Gastrocnemius medialis (tissue), 4 donors: ENCODE measurements at regions not wholly inside any gene's neighbourhood (a gene's known extent, or its start where the extent isn't known, plus 50 kb on each side); places are given as distances from the start of the nearest gene placed in this dataset.

Experiments
- ATAC-seq, 2 donors: fragments of 150-250 bp; one replicate each; pipeline ENCODE4 v1.9.1; 2016
- DNase-seq, 2 donors: peaks; one replicate each; pipeline ENCODE4 v3.0.0-alpha.2; 2019
- H3K27ac ChIP-seq, 4 donors: fragments of 200-600 bp; sonication (generic); 1 replicate in 1 of 4; 2 replicates in 3 of 4; pipeline ENCODE4 v1.5.1; 2016 to 2018; ENCODE audit warnings: mild to moderate bottlenecking in 2 of 4, moderate library complexity in 1 of 4
- H3K27me3 ChIP-seq, 3 donors: fragments of 200-600 bp; sonication (generic) in 2 of 3; 1 replicate in 1 of 3; 2 replicates in 2 of 3; pipeline versions ENCODE4 v1.5.1 to v1.6.0; 2016 to 2019; ENCODE audit warnings: mild to moderate bottlenecking in 1 of 3, moderate library complexity in 1 of 3
- H3K36me3 ChIP-seq, 2 donors: fragments of 200-600 bp; sonication (generic) in 1 of 2; one replicate each; pipeline ENCODE4 v1.5.1; 2017 to 2018
- H3K4me1 ChIP-seq, 2 donors: fragments of 200-600 bp; sonication (generic) in 1 of 2; one replicate each; pipeline ENCODE4 v1.5.1; 2016 to 2017; ENCODE audit warnings: mild to moderate bottlenecking in 2 of 2
- H3K4me3 ChIP-seq, 4 donors: fragments of 200-600 bp; sonication (generic) in 3 of 4; 1 replicate in 1 of 4; 2 replicates in 3 of 4; pipeline ENCODE4 v1.5.1; 2016 to 2019; ENCODE audit warnings: mild to moderate bottlenecking in 2 of 4
- H3K9me3 ChIP-seq, 3 donors: fragments of 200-600 bp; sonication (generic) in 2 of 3; 1 replicate in 1 of 3; 2 replicates in 2 of 3; pipeline ENCODE4 v1.5.1; 2016 to 2019
- CTCF ChIP-seq, 5 experiments: fragments of 450-650 bp in 3 of 5; fragments of 200-600 bp in 2 of 5; sonication (generic) in 2 of 5; IDR thresholded peaks in 4 of 5; conservative IDR thresholded peaks in 1 of 5; 1 replicate in 4 of 5; 2 replicates in 1 of 5; pipeline ENCODE4 v1.5.1; 2016 to 2019; ENCODE audit warnings: antibody characterized with exemption in 5 of 5, mild to moderate bottlenecking in 3 of 5, moderate library complexity in 3 of 5
- POLR2A ChIP-seq, 2 donors: fragments of 450-650 bp; IDR thresholded peaks; one replicate each; pipeline ENCODE4 v1.6.1; 2017; ENCODE audit warnings: antibody characterized with exemption in 2 of 2, mild to moderate bottlenecking in 2 of 2, moderate library complexity in 2 of 2
- in situ Hi-C, 4 donors: fragments of 200-750 bp; cut with MboI; loops; one replicate each; pipeline versions ENCODE4 v1.15.0 to v1.8.0; 2017; ENCODE audit warnings: low sequenced_read_pairs in 4 of 4
- intact Hi-C: fragments of 100-400 bp; cut with DNase I; formaldehyde crosslinking; loops from one replicate; pipeline ENCODE4 v1.15.1; 2023; ENCODE audit warnings: low total_unique reads

GRCh38 chr12:24400533-24400932, 451.1 kb upstream of the SOX5 start:
- H3K4me1 ChIP-seq = no peaks in the 10 kb centered on the region
- no peak for ATAC-seq
- intact Hi-C loops = no loop called here
- H3K36me3 ChIP-seq = no peaks in the 10 kb centered on the region
- no peaks in the 10 kb centered on the region for H3K27me3 ChIP-seq
- TF ChIP-seq CTCF (IDR thresholded peaks at IDR 0.05 in 4 of 5, conservative IDR thresholded peaks at IDR 0.05 in 1 of 5) (no peak), POLR2A (IDR thresholded peaks at IDR 0.05) (no peak)
- H3K27ac ChIP-seq = no peak overlapping the region
- no peak for DNase-seq
- no peaks in the 10 kb centered on the region for H3K9me3 ChIP-seq
- in situ Hi-C loops = no loop called here
- H3K4me3 ChIP-seq = no peak overlapping the region

GRCh38 chr12:24398605-24399004, 449.1 kb upstream of the SOX5 start:
- intact Hi-C loops = no loop called here
- no peak for TF ChIP-seq POLR2A (IDR thresholded peaks at IDR 0.05)
- TF ChIP-seq CTCF (IDR thresholded peaks at IDR 0.05 in 4 of 5, conservative IDR thresholded peaks at IDR 0.05 in 1 of 5) = no peak
- Histone ChIP-seq H3K36me3 (no peaks in the 10 kb centered on the region), H3K27ac (no peak overlapping the region), H3K27me3 (no peaks in the 10 kb centered on the region), H3K4me3 (no peak overlapping the region), H3K9me3 (no peaks in the 10 kb centered on the region), H3K4me1 (no peaks in the 10 kb centered on the region)
- in situ Hi-C loops = no loop called here
- DNase-seq (no peak), ATAC-seq (no peak)

GRCh38 chr12:24396224-24396623, 446.8 kb upstream of the SOX5 start:
- Histone ChIP-seq H3K27ac (no peak overlapping the region), H3K4me3 (no peak overlapping the region), H3K27me3 (no peaks in the 10 kb centered on the region), H3K36me3 (no peaks in the 10 kb centered on the region), H3K4me1 (no peaks in the 10 kb centered on the region), H3K9me3 (no peaks in the 10 kb centered on the region)
- in situ Hi-C loops (no loop called here), intact Hi-C loops (no loop called here)
- TF ChIP-seq POLR2A (IDR thresholded peaks at IDR 0.05) (no peak), CTCF (IDR thresholded peaks at IDR 0.05 in 4 of 5, conservative IDR thresholded peaks at IDR 0.05 in 1 of 5) (no peak)
- DNase-seq (no peak), ATAC-seq (no peak)

- Histone ChIP-seq H3K4me3 (no peak overlapping the region), H3K4me1 (no peaks in the 10 kb centered on the region), H3K36me3 (no peaks in the 10 kb centered on the region), H3K27ac (no peak overlapping the region), H3K27me3 (no peaks in the 10 kb centered on the region), H3K9me3 (no peaks in the 10 kb centered on the region)
- in situ Hi-C loops = no loop called here
- TF ChIP-seq CTCF (IDR thresholded peaks at IDR 0.05 in 4 of 5, conservative IDR thresholded peaks at IDR 0.05 in 1 of 5) (no peak), POLR2A (IDR thresholded peaks at IDR 0.05) (no peak)
- no peak for DNase-seq
- intact Hi-C loops = no loop called here
- no peak for ATAC-seq
These were observed 444.8 kb upstream of the SOX5 start for GRCh38 chr12:24394246-24394645.

- in situ Hi-C loops (no loop called here), intact Hi-C loops (no loop called here)
- Histone ChIP-seq H3K9me3 (no peaks in the 10 kb centered on the region), H3K27me3 (no peaks in the 10 kb centered on the region), H3K36me3 (no peaks in the 10 kb centered on the region), H3K27ac (no peak overlapping the region), H3K4me1 (no peaks in the 10 kb centered on the region), H3K4me3 (no peak overlapping the region)
- DNase-seq (no peak), ATAC-seq (no peak)
- TF ChIP-seq POLR2A (IDR thresholded peaks at IDR 0.05) = no peak
- no peak for TF ChIP-seq CTCF (IDR thresholded peaks at IDR 0.05 in 4 of 5, conservative IDR thresholded peaks at IDR 0.05 in 1 of 5)
These were observed 443.6 kb upstream of the SOX5 start for GRCh38 chr12:24393071-24393470.
